ENCODE measurements at regions not wholly inside any gene's neighbourhood (a gene's known extent, or its start where the extent isn't known, plus 50 kb on each side); places are given as distances from the start of the nearest gene placed in this dataset.

GRCh38 chr2:236342951-236343350 lies 78.7 kb upstream of the ASB18 start:
- no peak for TF ChIP-seq CTCF (IDR thresholded peaks at IDR 0.05; ENCODE audit: poor library complexity)
- TF ChIP-seq EZH2phosphoT487 (IDR thresholded peaks at IDR 0.05; ENCODE audit: low read depth, severe bottlenecking, unreplicated experiment) = no peak
- TF ChIP-seq EZH2 (IDR thresholded peaks at IDR 0.05; ENCODE audit: borderline replicate concordance) = no peak
- no peaks in the 10 kb centered on the region for H3K27me3 ChIP-seq
- WGBS (ENCODE audit: low lambda C conversion rate, missing lambda C conversion rate) = 98% methylated on average over 12 of the region's 12 CpGs
- no peaks in the 10 kb centered on the region for H4K20me1 ChIP-seq (ENCODE audit: insufficient read depth, poor library complexity, severe bottlenecking)
- H3K4me1 ChIP-seq (ENCODE audit: insufficient read depth) = peaks cover 2% of the 10 kb centered on the region
- H3K79me2 ChIP-seq = no peaks in the 10 kb centered on the region
- H3K9me3 ChIP-seq (ENCODE audit: low read depth) = no peaks in the 10 kb centered on the region
- no peaks in the 10 kb centered on the region for H3K9me2 ChIP-seq (replicated peaks; ENCODE audit: insufficient read depth)
- no peak overlapping the region for H2AFZ ChIP-seq
- no peak overlapping the region for H3K27ac ChIP-seq
- H3K4me2 ChIP-seq = no peak overlapping the region
- no peaks in the 10 kb centered on the region for H3K36me3 ChIP-seq (replicated peaks; ENCODE audit: insufficient read depth, low read depth)
- H3K4me3 ChIP-seq = no peak overlapping the region
- no peak for DNase-seq (ENCODE audit: low spot score)

GRCh38 chr2:236343400-236344161 lies 79.4 kb upstream of the ASB18 start:
- no peaks in the 10 kb centered on the region for H3K9me3 ChIP-seq (ENCODE audit: low read depth)
- no peak overlapping the region for H3K27ac ChIP-seq
- H3K4me2 ChIP-seq = no peak overlapping the region
- no peaks in the 10 kb centered on the region for H3K79me2 ChIP-seq
- H3K4me3 ChIP-seq = no peak overlapping the region
- no peak overlapping the region for H2AFZ ChIP-seq
- H3K27me3 ChIP-seq = no peaks in the 10 kb centered on the region
- no peaks in the 10 kb centered on the region for H3K36me3 ChIP-seq (replicated peaks; ENCODE audit: insufficient read depth, low read depth)
- WGBS (ENCODE audit: low lambda C conversion rate, missing lambda C conversion rate) = 42% methylated on average over 10 of the region's 10 CpGs
- no peaks in the 10 kb centered on the region for H3K9me2 ChIP-seq (replicated peaks; ENCODE audit: insufficient read depth)
- H4K20me1 ChIP-seq (ENCODE audit: insufficient read depth, poor library complexity, severe bottlenecking) = no peaks in the 10 kb centered on the region
- no peaks in the 10 kb centered on the region for H3K4me1 ChIP-seq (ENCODE audit: insufficient read depth)
- TF ChIP-seq EZH2phosphoT487 (IDR thresholded peaks at IDR 0.05; ENCODE audit: low read depth, severe bottlenecking, unreplicated experiment) (no peak), CTCF (IDR thresholded peaks at IDR 0.05; ENCODE audit: poor library complexity) (peak; percentile 73)
- peak; percentile 82 for DNase-seq (ENCODE audit: low spot score)

GRCh38 chr2:236344446-236344845 lies 80.2 kb upstream of the ASB18 start:
- 80% methylated on average over 7 of the region's 7 CpGs for WGBS (ENCODE audit: low lambda C conversion rate, missing lambda C conversion rate)

More at GRCh38 chr2:236344446-236344845, 80.2 kb upstream of the ASB18 start:
- H3K27me3 ChIP-seq = no peaks in the 10 kb centered on the region
- no peak overlapping the region for H3K4me3 ChIP-seq
- H3K27ac ChIP-seq = no peak overlapping the region
- no peak overlapping the region for H3K4me2 ChIP-seq
- no peaks in the 10 kb centered on the region for H4K20me1 ChIP-seq (ENCODE audit: insufficient read depth, poor library complexity, severe bottlenecking)
- H3K4me1 ChIP-seq (ENCODE audit: insufficient read depth) = no peaks in the 10 kb centered on the region
- no peaks in the 10 kb centered on the region for H3K9me2 ChIP-seq (replicated peaks; ENCODE audit: insufficient read depth)
- no peak for DNase-seq (ENCODE audit: low spot score)
- TF ChIP-seq EZH2phosphoT487 (IDR thresholded peaks at IDR 0.05; ENCODE audit: low read depth, severe bottlenecking, unreplicated experiment) (no peak), CTCF (IDR thresholded peaks at IDR 0.05; ENCODE audit: poor library complexity) (no peak), EZH2 (IDR thresholded peaks at IDR 0.05; ENCODE audit: borderline replicate concordance) (no peak)
- no peak overlapping the region for H2AFZ ChIP-seq
- H3K36me3 ChIP-seq (replicated peaks; ENCODE audit: insufficient read depth, low read depth) = no peaks in the 10 kb centered on the region
- no peaks in the 10 kb centered on the region for H3K79me2 ChIP-seq
- no peaks in the 10 kb centered on the region for H3K9me3 ChIP-seq (ENCODE audit: low read depth)

All from hepatocyte (in vitro differentiated cells).